ENCODE measurements at regions not wholly inside any gene's neighbourhood (a gene's known extent, or its start where the extent isn't known, plus 50 kb on each side); places are given as distances from the start of the nearest gene placed in this dataset.

DNA sequence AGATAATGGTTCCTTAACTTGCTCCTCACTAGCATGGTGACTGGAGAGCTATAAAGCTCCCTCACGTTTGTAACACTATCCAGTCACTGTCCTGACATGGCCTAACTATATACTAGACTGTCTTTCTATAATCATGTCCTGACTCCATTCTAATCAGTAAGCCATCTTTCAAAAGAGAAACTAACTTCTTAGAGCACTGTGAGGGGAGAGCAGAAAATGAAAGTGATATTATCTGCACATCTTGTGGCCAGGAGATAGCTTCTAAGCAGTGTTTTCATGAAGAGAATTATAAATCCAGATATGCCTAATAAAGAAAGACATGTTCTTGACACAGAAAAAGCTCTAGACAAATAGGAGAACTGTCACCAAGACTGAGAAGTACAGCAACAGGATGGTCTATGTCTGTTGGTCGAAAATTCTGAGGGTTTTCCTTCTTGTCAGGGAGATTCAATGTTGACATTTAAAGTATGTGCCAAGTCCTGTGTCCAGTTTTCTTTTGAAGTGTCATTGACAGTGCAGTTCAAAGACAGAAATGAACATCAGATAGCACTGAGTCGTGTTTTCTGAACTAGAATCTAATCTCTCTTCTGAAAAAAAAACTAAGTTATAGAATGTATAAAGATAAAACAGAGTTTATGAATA, 230.6 kb upstream of the PEX5L start:
- DNase-seq (ENCODE audit: extremely low spot score) = peak; percentile 28
- CTCF ChIA-PET = interaction anchor here (0.8 to 3.5 kb wide), 2 partner anchors 10 to 11 kb away, joined by 3 to 14 read pairs; no protein-coding TSS in a partner anchor
- TF ChIP-seq, protein P1, sequence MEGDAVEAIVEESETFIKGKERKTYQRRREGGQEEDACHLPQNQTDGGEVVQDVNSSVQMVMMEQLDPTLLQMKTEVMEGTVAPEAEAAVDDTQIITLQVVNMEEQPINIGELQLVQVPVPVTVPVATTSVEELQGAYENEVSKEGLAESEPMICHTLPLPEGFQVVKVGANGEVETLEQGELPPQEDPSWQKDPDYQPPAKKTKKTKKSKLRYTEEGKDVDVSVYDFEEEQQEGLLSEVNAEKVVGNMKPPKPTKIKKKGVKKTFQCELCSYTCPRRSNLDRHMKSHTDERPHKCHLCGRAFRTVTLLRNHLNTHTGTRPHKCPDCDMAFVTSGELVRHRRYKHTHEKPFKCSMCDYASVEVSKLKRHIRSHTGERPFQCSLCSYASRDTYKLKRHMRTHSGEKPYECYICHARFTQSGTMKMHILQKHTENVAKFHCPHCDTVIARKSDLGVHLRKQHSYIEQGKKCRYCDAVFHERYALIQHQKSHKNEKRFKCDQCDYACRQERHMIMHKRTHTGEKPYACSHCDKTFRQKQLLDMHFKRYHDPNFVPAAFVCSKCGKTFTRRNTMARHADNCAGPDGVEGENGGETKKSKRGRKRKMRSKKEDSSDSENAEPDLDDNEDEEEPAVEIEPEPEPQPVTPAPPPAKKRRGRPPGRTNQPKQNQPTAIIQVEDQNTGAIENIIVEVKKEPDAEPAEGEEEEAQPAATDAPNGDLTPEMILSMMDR (IDR thresholded peaks at IDR 0.05; ENCODE audit: control extremely low read depth, extremely low read depth, low read depth, missing control alignments) = no peak
- POLR2A ChIA-PET = no interaction called here

DNA sequence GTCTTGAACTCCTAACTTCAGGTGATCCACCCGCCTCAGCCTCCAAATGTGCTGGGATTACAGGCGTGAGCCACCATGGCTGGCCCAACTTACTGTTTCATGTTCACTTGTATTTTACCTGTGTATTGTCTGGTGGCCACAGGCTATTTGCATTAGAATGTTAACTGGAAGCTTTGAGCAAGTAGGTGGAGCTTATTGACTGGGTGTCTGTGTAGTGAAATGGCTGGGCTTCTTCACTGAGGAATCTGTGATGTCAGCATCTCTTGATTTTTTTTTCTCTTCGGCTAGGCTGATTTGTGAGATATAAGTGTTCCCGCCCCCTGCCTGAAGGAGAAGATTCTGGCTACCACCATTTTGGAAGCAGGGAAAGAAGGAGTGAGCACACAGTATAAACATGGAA, 237.8 kb upstream of the PEX5L start:
- CTCF ChIA-PET = interaction anchor here (1.4 kb wide), 1 partner anchor 10 kb away, joined by 3 read pairs; no protein-coding TSS in a partner anchor
- TF ChIP-seq, protein P1 (IDR thresholded peaks at IDR 0.05; ENCODE audit: control extremely low read depth, extremely low read depth, low read depth, missing control alignments) = no peak
- DNase-seq (ENCODE audit: extremely low spot score) = no peak
- POLR2A ChIA-PET = no interaction called here

- DNase-seq (ENCODE audit: extremely low spot score) = no peak
- CTCF ChIA-PET = interaction anchor here (1.4 kb wide), 1 partner anchor 9 kb away, joined by 3 read pairs; no protein-coding TSS in a partner anchor
- TF ChIP-seq, protein P1 (IDR thresholded peaks at IDR 0.05; ENCODE audit: control extremely low read depth, extremely low read depth, low read depth, missing control alignments) = no peak
- POLR2A ChIA-PET = no interaction called here
Observed at GRCh38 chr3:180275176-180275575, 238.4 kb upstream of the PEX5L start.

GRCh38 chr3:180277041-180277440, 240.3 kb upstream of the PEX5L start:
- ChIA-PET POLR2A (interaction anchor here (0.6 kb wide), 1 partner anchor 1085 kb away, joined by 3 read pairs; no protein-coding TSS in a partner anchor), CTCF (interaction anchor here (1.5 to 3.1 kb wide), 2 partner anchors 9 to 10 kb away, joined by 4 to 14 read pairs; no protein-coding TSS in a partner anchor)
- TF ChIP-seq, protein P1 (IDR thresholded peaks at IDR 0.05; ENCODE audit: control extremely low read depth, extremely low read depth, low read depth, missing control alignments) = no peak
- no peak for DNase-seq (ENCODE audit: extremely low spot score)

- TF ChIP-seq, protein P1 (IDR thresholded peaks at IDR 0.05; ENCODE audit: control extremely low read depth, extremely low read depth, low read depth, missing control alignments) = no peak
- POLR2A ChIA-PET = no interaction called here
- peak; percentile 38 for DNase-seq (ENCODE audit: extremely low spot score)
- CTCF ChIA-PET = interaction anchor here (0.7 to 3.1 kb wide), 3 partner anchors 12 to 467 kb away, joined by 3 to 14 read pairs (median 3); no protein-coding TSS in a partner anchor
Observed at GRCh38 chr3:180278583-180279188, 241.9 kb upstream of the PEX5L start.

DNA sequence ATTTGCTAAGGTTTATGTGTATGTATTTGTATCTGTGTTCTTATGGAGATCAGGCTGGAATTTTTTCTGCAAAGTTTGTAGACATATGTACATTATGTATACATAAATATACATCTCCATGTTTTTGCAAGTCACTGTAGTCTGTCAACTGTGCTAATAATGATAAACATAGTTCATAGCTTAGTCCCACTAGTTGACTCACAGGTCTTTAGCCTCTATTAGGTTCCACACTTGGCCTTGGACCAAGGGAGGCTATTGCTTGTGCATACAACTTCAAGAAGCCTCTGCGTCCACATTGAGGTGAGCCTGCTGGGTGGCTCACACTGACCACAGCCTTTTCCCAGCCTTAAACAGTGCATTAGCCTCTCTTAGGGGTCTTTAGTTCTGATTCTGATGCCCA, 243.8 kb upstream of the PEX5L start:
- TF ChIP-seq, protein P1 (IDR thresholded peaks at IDR 0.05; ENCODE audit: control extremely low read depth, extremely low read depth, low read depth, missing control alignments) = no peak
- ChIA-PET CTCF (no interaction called here), POLR2A (no interaction called here)
- DNase-seq (ENCODE audit: extremely low spot score) = no peak

Data from GM10248 (cell line).